ENCODE measurements at regions not wholly inside any gene's neighbourhood (a gene's known extent, or its start where the extent isn't known, plus 50 kb on each side); places are given as distances from the start of the nearest gene placed in this dataset.

DNA sequence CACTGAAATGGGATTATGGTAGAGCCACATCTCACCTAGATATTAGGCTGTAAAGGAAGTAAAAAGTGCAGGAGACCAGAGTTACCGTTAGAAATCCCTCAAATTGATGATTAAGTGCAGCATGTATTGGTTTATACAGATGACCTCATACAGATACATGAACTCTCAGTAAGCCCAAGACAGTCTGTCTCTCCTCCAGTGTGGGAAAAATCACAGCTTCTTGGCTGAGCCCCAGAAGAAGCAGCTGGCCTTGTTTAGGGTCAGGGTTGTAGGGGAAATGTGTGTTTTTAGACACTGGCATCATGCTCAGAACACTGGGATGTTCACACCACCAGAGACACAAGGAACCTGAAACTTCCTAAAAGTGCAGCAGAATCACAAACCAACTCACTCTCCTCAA, 135.9 kb downstream of the KATNIP start:
- Histone ChIP-seq H3K27me3 (ENCODE audit: insufficient read depth, insufficient read length) (no peaks in the 10 kb centered on the region), H3K9me3 (ENCODE audit: insufficient read depth, low read length) (no peaks in the 10 kb centered on the region), H3K36me3 (ENCODE audit: insufficient read depth, insufficient read length, low read length) (peaks cover 24% of the 10 kb centered on the region), H3K9ac (ENCODE audit: insufficient read length, low read depth) (no peak overlapping the region), H3K4me3 (ENCODE audit: insufficient read length, low read depth) (no peak overlapping the region), H3K4me1 (ENCODE audit: insufficient read depth, insufficient read length) (no peaks in the 10 kb centered on the region)
- DNase-seq (ENCODE audit: low read depth, low spot score), result no peak
- no peak for TF ChIP-seq SUZ12 (IDR thresholded peaks at IDR 0.05; ENCODE audit: extremely low read depth, insufficient read depth, insufficient read length)

DNA sequence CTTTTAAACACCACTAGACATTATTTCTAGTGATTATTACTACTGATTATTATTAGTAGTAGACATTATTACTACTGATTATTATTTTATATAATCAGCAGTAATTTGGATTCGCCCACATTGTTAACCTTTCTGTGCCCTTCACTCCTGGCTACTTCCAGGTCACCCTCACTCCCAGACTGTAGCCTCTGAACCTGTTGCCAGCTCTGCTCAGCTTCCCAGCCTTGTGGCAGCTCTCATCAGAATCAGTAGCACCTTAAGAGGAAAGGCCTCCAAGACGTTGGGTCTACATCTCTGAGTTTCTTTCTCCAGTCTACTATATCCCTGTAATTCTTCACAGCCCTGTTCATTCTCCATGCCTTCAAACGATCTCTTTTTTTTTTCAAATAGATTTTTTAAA, 137.0 kb downstream of the KATNIP start:
- no peak for TF ChIP-seq YY1 (IDR thresholded peaks at IDR 0.05; ENCODE audit: insufficient read depth, insufficient read length)
- no peak for DNase-seq (ENCODE audit: low read depth, low spot score)
- H3K9ac ChIP-seq (ENCODE audit: insufficient read length, low read depth), result no peak overlapping the region
- H3K4me1 ChIP-seq (ENCODE audit: insufficient read depth, insufficient read length), result no peaks in the 10 kb centered on the region
- peaks cover 15% of the 10 kb centered on the region for H3K36me3 ChIP-seq (ENCODE audit: insufficient read depth, insufficient read length, low read length)
- no peak overlapping the region for H3K4me3 ChIP-seq (ENCODE audit: insufficient read length, low read depth)
- no peaks in the 10 kb centered on the region for H3K27me3 ChIP-seq (ENCODE audit: insufficient read depth, insufficient read length)
- H3K9me3 ChIP-seq (ENCODE audit: insufficient read depth, low read length), result no peaks in the 10 kb centered on the region

DNA sequence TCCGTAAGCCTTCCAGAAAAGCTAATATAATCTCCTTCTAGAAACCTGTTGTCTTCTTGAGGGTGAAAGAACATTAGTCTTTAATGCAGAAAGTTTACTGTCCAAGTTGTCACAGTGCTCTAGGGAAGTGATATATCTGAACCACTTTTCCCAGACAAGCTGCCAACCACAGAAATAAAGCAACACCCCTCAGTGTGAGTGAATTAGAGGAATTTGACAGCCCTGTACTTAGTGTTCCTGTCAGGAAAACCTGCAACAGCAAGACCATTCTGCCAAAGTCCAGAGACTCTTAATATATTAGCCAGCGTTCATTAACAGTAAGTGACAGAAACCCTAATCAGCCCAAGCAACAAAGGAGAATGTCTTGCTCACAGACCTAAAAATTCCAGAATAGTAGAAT, 137.7 kb downstream of the KATNIP start:
- Histone ChIP-seq H3K36me3 (ENCODE audit: insufficient read depth, insufficient read length, low read length) (peaks cover 8% of the 10 kb centered on the region), H3K4me3 (ENCODE audit: insufficient read length, low read depth) (no peak overlapping the region), H3K4me1 (ENCODE audit: insufficient read depth, insufficient read length) (no peaks in the 10 kb centered on the region), H3K9me3 (ENCODE audit: insufficient read depth, low read length) (no peaks in the 10 kb centered on the region), H3K9ac (ENCODE audit: insufficient read length, low read depth) (no peak overlapping the region), H3K27me3 (ENCODE audit: insufficient read depth, insufficient read length) (no peaks in the 10 kb centered on the region)
- TF ChIP-seq ZNF274 (IDR thresholded peaks at IDR 0.05; ENCODE audit: low read depth, low read length), result no peak
- no peak for TF ChIP-seq YY1 (IDR thresholded peaks at IDR 0.05; ENCODE audit: insufficient read depth, insufficient read length)
- TF ChIP-seq SUZ12 (IDR thresholded peaks at IDR 0.05; ENCODE audit: extremely low read depth, insufficient read depth, insufficient read length), result no peak
- DNase-seq (ENCODE audit: low read depth, low spot score), result no peak

DNA sequence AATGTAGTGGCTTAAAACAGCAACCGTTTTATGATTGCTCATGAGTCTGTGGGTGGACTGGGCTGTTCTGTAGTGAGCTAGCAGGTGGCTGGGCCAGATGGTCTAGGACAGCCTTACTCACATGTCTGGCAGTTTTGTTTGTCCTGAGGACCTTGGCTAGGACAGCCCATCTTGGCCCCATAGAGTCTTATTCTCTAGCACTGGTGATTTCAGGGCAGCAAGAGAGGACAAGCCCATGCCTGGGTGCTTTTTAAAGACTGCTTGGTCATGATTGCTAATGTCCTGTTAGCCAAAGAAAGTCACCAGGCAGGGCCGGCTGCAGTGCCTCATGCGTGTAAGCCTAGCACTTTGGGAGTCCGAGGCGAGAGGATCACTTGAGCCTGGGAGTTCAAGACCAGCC, 139.8 kb downstream of the KATNIP start:
- DNase-seq (ENCODE audit: low read depth, low spot score), result no peak
- no peak for TF ChIP-seq SUZ12 (IDR thresholded peaks at IDR 0.05; ENCODE audit: extremely low read depth, insufficient read depth, insufficient read length)
- TF ChIP-seq YY1 (IDR thresholded peaks at IDR 0.05; ENCODE audit: insufficient read depth, insufficient read length), result no peak
- no peak for TF ChIP-seq ZNF274 (IDR thresholded peaks at IDR 0.05; ENCODE audit: low read depth, low read length)
- H3K36me3 ChIP-seq (ENCODE audit: insufficient read depth, insufficient read length, low read length), result no peaks in the 10 kb centered on the region
- H3K4me3 ChIP-seq (ENCODE audit: insufficient read length, low read depth), result no peak overlapping the region
- no peaks in the 10 kb centered on the region for H3K4me1 ChIP-seq (ENCODE audit: insufficient read depth, insufficient read length)
- no peaks in the 10 kb centered on the region for H3K9me3 ChIP-seq (ENCODE audit: insufficient read depth, low read length)
- H3K9ac ChIP-seq (ENCODE audit: insufficient read length, low read depth), result no peak overlapping the region
- no peaks in the 10 kb centered on the region for H3K27me3 ChIP-seq (ENCODE audit: insufficient read depth, insufficient read length)

DNA sequence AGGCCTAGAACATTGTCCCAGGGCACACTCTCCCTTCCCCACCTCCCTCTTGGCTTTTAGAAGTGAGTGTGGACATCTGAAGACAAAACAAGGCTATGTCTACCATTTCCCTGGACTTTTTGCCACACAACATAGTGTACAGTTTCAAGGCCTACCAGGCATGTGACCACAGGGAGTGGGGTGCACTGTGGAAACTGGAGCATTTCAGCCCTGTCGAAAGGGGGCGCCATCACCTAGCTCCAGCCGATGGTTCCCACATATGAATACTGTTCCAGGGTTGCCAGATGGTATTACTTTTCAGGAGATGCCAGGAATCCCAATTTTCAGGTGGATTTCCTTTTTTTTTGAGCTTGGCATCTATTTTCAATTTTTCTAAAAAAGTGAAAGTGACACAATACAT, 140.7 kb downstream of the KATNIP start:
- H3K4me3 ChIP-seq (ENCODE audit: insufficient read length, low read depth), result no peak overlapping the region
- no peaks in the 10 kb centered on the region for H3K27me3 ChIP-seq (ENCODE audit: insufficient read depth, insufficient read length)
- no peak overlapping the region for H3K9ac ChIP-seq (ENCODE audit: insufficient read length, low read depth)
- no peaks in the 10 kb centered on the region for H3K4me1 ChIP-seq (ENCODE audit: insufficient read depth, insufficient read length)
- DNase-seq (ENCODE audit: low read depth, low spot score), result no peak
- no peaks in the 10 kb centered on the region for H3K9me3 ChIP-seq (ENCODE audit: insufficient read depth, low read length)
- no peaks in the 10 kb centered on the region for H3K36me3 ChIP-seq (ENCODE audit: insufficient read depth, insufficient read length, low read length)
- no peak for TF ChIP-seq YY1 (IDR thresholded peaks at IDR 0.05; ENCODE audit: insufficient read depth, insufficient read length)
- no peak for TF ChIP-seq ZNF274 (IDR thresholded peaks at IDR 0.05; ENCODE audit: low read depth, low read length)
- TF ChIP-seq SUZ12 (IDR thresholded peaks at IDR 0.05; ENCODE audit: extremely low read depth, insufficient read depth, insufficient read length), result no peak

DNA sequence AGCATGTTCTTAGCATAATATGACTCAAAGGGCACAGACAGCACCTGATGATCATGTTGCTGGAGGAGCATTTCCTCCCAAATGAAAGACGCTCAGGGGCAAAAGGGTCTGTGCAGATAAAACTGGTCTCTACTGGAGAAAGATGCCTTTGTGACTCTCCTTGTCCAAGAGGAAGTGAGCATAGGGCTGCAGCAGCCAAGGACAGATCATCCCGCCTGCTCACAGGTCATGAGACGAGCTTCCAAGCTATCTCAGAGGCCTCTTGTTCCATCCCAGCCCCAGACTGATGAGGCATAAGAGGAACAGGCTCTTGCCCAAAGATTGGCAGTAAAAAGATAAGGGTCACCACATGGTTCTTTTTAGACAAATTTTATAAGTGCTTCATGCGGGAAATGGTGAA, 141.8 kb downstream of the KATNIP start:
- Histone ChIP-seq H3K4me1 (ENCODE audit: insufficient read depth, insufficient read length) (no peaks in the 10 kb centered on the region), H3K9ac (ENCODE audit: insufficient read length, low read depth) (no peak overlapping the region), H3K4me3 (ENCODE audit: insufficient read length, low read depth) (no peak overlapping the region), H3K36me3 (ENCODE audit: insufficient read depth, insufficient read length, low read length) (no peaks in the 10 kb centered on the region), H3K27me3 (ENCODE audit: insufficient read depth, insufficient read length) (no peaks in the 10 kb centered on the region), H3K9me3 (ENCODE audit: insufficient read depth, low read length) (no peaks in the 10 kb centered on the region)
- no peak for TF ChIP-seq YY1 (IDR thresholded peaks at IDR 0.05; ENCODE audit: insufficient read depth, insufficient read length)
- TF ChIP-seq ZNF274 (IDR thresholded peaks at IDR 0.05; ENCODE audit: low read depth, low read length), result no peak
- no peak for TF ChIP-seq SUZ12 (IDR thresholded peaks at IDR 0.05; ENCODE audit: extremely low read depth, insufficient read depth, insufficient read length)
- no peak for DNase-seq (ENCODE audit: low read depth, low spot score)

DNA sequence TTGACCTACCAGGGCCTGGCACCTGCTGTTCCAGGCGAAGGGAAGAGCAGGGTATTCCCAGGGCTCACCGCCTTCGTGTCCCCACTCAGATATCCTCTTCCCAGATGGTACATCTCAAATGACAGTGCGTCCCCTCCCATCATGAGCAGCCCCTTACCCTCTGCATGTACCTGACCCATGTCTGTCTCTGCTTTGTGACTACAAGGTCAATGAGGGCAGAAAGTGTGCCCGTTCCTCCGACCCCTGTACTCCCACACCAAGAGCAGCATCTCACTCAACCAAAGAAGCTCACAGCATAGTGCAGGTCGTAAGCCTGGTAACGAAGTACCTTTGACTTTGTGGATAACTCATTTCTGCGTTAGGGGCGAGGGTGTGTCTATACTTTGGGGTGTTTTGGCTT, 142.6 kb downstream of the KATNIP start:
- Histone ChIP-seq H3K4me3 (ENCODE audit: insufficient read length, low read depth) (no peak overlapping the region), H3K4me1 (ENCODE audit: insufficient read depth, insufficient read length) (no peaks in the 10 kb centered on the region), H3K36me3 (ENCODE audit: insufficient read depth, insufficient read length, low read length) (no peaks in the 10 kb centered on the region), H3K27me3 (ENCODE audit: insufficient read depth, insufficient read length) (no peaks in the 10 kb centered on the region), H3K9me3 (ENCODE audit: insufficient read depth, low read length) (no peaks in the 10 kb centered on the region), H3K9ac (ENCODE audit: insufficient read length, low read depth) (no peak overlapping the region)
- TF ChIP-seq ZNF274 (IDR thresholded peaks at IDR 0.05; ENCODE audit: low read depth, low read length) (no peak), YY1 (IDR thresholded peaks at IDR 0.05; ENCODE audit: insufficient read depth, insufficient read length) (no peak), SUZ12 (IDR thresholded peaks at IDR 0.05; ENCODE audit: extremely low read depth, insufficient read depth, insufficient read length) (no peak)
- DNase-seq (ENCODE audit: low read depth, low spot score), result no peak

DNA sequence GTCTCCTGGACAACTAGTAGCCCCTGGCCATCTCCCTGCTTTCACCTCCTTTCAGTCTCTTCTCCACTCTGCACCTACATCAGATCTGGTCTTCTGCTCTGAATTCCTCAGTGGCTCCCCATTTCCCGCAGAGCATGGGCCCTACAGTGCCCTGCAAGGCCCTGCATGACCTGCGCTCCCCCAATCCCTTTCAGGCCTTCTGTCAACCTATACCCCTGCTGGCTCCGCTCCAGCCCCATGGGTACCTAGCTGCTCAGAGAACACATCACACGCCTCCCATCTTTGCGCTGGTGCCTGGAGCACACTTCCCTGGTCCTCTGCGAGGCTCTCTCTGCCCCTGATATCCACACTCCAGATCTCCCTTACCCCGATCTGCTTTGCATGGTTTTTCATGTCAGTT, 145.2 kb downstream of the KATNIP start:
- Histone ChIP-seq H3K4me3 (ENCODE audit: insufficient read length, low read depth) (no peak overlapping the region), H3K4me1 (ENCODE audit: insufficient read depth, insufficient read length) (peaks cover 5% of the 10 kb centered on the region), H3K36me3 (ENCODE audit: insufficient read depth, insufficient read length, low read length) (peaks cover 12% of the 10 kb centered on the region), H3K9me3 (ENCODE audit: insufficient read depth, low read length) (no peaks in the 10 kb centered on the region), H3K9ac (ENCODE audit: insufficient read length, low read depth) (no peak overlapping the region), H3K27me3 (ENCODE audit: insufficient read depth, insufficient read length) (no peaks in the 10 kb centered on the region)
- TF ChIP-seq YY1 (IDR thresholded peaks at IDR 0.05; ENCODE audit: insufficient read depth, insufficient read length), result no peak
- TF ChIP-seq ZNF274 (IDR thresholded peaks at IDR 0.05; ENCODE audit: low read depth, low read length), result no peak
- no peak for TF ChIP-seq SUZ12 (IDR thresholded peaks at IDR 0.05; ENCODE audit: extremely low read depth, insufficient read depth, insufficient read length)
- DNase-seq (ENCODE audit: low read depth, low spot score), result no peak
